GM12873 (cell line): ENCODE measurements at regions not wholly inside any gene's neighbourhood (a gene's known extent, or its start where the extent isn't known, plus 50 kb on each side); places are given as distances from the start of the nearest gene placed in this dataset.

Source experiments
- TF ChIP-seq, protein P1 (sequence below): IDR thresholded peaks from 2 replicates; pipeline ENCODE4 v1.5.1; 2012; ENCODE audit warnings: low read depth, mild to moderate bottlenecking, moderate library complexity, low read length, control low read depth; ENCODE audit not compliant: insufficient read depth; ENCODE audit errors: missing control alignments

- TF ChIP-seq, protein P1, sequence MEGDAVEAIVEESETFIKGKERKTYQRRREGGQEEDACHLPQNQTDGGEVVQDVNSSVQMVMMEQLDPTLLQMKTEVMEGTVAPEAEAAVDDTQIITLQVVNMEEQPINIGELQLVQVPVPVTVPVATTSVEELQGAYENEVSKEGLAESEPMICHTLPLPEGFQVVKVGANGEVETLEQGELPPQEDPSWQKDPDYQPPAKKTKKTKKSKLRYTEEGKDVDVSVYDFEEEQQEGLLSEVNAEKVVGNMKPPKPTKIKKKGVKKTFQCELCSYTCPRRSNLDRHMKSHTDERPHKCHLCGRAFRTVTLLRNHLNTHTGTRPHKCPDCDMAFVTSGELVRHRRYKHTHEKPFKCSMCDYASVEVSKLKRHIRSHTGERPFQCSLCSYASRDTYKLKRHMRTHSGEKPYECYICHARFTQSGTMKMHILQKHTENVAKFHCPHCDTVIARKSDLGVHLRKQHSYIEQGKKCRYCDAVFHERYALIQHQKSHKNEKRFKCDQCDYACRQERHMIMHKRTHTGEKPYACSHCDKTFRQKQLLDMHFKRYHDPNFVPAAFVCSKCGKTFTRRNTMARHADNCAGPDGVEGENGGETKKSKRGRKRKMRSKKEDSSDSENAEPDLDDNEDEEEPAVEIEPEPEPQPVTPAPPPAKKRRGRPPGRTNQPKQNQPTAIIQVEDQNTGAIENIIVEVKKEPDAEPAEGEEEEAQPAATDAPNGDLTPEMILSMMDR, result no peak
Observed at GRCh38 chr11:91082255-91082654, 859.4 kb upstream of the CHORDC1 start.

DNA sequence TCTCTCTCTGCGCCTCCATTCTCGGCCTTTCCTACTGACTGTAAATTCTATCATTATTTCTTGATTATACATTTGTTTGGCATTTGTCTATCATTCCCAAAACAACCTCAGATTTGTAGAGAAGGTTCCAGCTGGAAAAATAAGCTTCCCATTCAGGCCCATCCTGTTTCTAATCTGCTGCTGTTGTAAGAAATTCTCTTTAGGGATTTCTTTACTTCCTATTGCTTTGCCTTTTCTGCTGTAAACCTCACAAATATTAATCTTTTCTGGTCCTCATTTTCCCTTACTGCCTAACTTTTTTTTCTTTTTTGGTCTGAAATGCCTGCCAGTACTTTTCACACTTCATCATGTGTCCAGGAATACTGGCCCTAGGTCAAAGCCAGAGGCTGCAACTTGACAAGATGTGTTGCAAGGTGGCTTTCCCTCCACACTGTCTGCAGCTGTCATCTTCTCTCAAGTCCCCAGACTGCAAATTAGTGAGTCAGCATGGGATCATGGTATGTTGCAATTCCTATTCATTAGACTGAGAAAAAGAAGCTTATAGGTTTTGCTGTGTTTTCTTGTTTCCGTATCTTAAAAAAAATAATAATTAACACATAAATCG lies 858.7 kb upstream of the CHORDC1 start:
- TF ChIP-seq, protein P1, result no peak

GRCh38 chr11:91078221-91078620 lies 855.4 kb upstream of the CHORDC1 start:
- TF ChIP-seq, protein P1, result no peak

GRCh38 chr11:91075032-91075695 lies 852.3 kb upstream of the CHORDC1 start:
- TF ChIP-seq, protein P1, result no peak

GRCh38 chr11:91067666-91068065 lies 844.8 kb upstream of the CHORDC1 start:
- TF ChIP-seq, protein P1, result no peak

DNA sequence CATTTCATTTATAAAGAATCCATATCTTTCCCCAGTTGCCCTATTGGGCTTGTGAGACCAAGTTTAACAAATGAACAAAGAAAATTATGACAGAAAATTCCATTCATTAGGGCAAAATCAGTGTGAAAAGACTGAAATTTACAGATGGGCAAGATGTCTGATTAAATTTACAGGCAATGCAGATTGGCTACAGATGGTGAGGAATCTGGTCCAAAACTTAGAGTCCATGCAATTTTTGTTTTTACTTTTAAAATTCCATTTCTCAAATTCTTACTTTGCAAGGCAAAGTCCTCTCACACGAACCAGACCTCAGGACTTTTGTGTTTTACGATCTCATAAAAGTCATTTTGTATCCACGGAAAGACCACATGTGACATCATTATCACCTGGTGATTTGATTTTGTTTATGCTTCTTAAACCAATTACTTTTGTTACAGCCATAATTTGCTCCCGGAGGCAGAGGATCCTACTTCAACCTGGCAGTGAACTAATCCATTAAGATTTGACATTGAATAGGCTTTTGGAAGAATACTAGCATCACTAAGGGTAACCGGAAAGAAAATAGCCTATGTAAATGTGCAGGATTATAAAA lies 843.7 kb upstream of the CHORDC1 start:
- TF ChIP-seq, protein P1, result no peak

GRCh38 chr11:91047882-91048281 lies 825.0 kb upstream of the CHORDC1 start:
- TF ChIP-seq, protein P1, result no peak
